ENCODE measurements at regions not wholly inside any gene's neighbourhood (a gene's known extent, or its start where the extent isn't known, plus 50 kb on each side); places are given as distances from the start of the nearest gene placed in this dataset.
A peak's percentile ranks its signal among the peaks of the same experiment; 100 is the strongest.

- no peak for TF ChIP-seq MEIS1 (CRISPR knock-in tag; IDR thresholded peaks at IDR 0.05; ENCODE audit: borderline replicate concordance)
- no peak for TF ChIP-seq ZNF239 (tag by site-specific recombination; IDR thresholded peaks at IDR 0.05)
- TF ChIP-seq ZNF792 (tag by site-specific recombination; IDR thresholded peaks at IDR 0.05): no peak
- no peak for TF ChIP-seq YY1 (tag by site-specific recombination; IDR thresholded peaks at IDR 0.05)
- TF ChIP-seq ZNF670 (tag by site-specific recombination; IDR thresholded peaks at IDR 0.05; ENCODE audit: low read depth): no peak
- no peak for TF ChIP-seq ZFP41 (tag by site-specific recombination; IDR thresholded peaks at IDR 0.05; ENCODE audit: borderline replicate concordance)
- no peak for TF ChIP-seq ZNF214 (tag by site-specific recombination; IDR thresholded peaks at IDR 0.05; ENCODE audit: borderline replicate concordance)
- no peak for TF ChIP-seq SP7 (tag by site-specific recombination; IDR thresholded peaks at IDR 0.05)
- no peak for TF ChIP-seq ZNF596 (tag by site-specific recombination; IDR thresholded peaks at IDR 0.05)
- no peak for TF ChIP-seq ZNF692 (tag by site-specific recombination; IDR thresholded peaks at IDR 0.05)
- no peak for TF ChIP-seq BCL11A (tag by site-specific recombination; IDR thresholded peaks at IDR 0.05; ENCODE audit: low read depth)
- TF ChIP-seq ZNF292 (tag by site-specific recombination; IDR thresholded peaks at IDR 0.05; ENCODE audit: borderline replicate concordance, low read depth): 0 out of 2 replicates have a peak, but pooled peaks have one; percentile 44
- TF ChIP-seq SCRT2 (tag by site-specific recombination; IDR thresholded peaks at IDR 0.05): no peak
- no peak for TF ChIP-seq ZNF830 (tag by site-specific recombination; IDR thresholded peaks at IDR 0.05; ENCODE audit: low read depth)
- TF ChIP-seq ZNF561 (tag by site-specific recombination; IDR thresholded peaks at IDR 0.05; ENCODE audit: borderline replicate concordance): no peak
- TF ChIP-seq ZNF473 (tag by site-specific recombination; IDR thresholded peaks at IDR 0.05): no peak
- TF ChIP-seq, protein P1, sequence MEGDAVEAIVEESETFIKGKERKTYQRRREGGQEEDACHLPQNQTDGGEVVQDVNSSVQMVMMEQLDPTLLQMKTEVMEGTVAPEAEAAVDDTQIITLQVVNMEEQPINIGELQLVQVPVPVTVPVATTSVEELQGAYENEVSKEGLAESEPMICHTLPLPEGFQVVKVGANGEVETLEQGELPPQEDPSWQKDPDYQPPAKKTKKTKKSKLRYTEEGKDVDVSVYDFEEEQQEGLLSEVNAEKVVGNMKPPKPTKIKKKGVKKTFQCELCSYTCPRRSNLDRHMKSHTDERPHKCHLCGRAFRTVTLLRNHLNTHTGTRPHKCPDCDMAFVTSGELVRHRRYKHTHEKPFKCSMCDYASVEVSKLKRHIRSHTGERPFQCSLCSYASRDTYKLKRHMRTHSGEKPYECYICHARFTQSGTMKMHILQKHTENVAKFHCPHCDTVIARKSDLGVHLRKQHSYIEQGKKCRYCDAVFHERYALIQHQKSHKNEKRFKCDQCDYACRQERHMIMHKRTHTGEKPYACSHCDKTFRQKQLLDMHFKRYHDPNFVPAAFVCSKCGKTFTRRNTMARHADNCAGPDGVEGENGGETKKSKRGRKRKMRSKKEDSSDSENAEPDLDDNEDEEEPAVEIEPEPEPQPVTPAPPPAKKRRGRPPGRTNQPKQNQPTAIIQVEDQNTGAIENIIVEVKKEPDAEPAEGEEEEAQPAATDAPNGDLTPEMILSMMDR (tag by site-specific recombination; IDR thresholded peaks at IDR 0.05): no peak
- TF ChIP-seq ZFP3 (tag by site-specific recombination; IDR thresholded peaks at IDR 0.05; ENCODE audit: low read depth): no peak
- peak; percentile 37; the same call in 1 of the 2 replicates for TF ChIP-seq ZXDB (tag by site-specific recombination; IDR thresholded peaks at IDR 0.05)
Measured at GRCh38 chr13:69204620-69205019, 903.0 kb upstream of the ATXN8OS start (continued).

- no peaks in the 10 kb centered on the region for H3K4me1 ChIP-seq (ENCODE audit: control insufficient read depth, insufficient read depth, low read length)
- no peak overlapping the region for H3K27ac ChIP-seq (ENCODE audit: extremely low read depth, low read depth, low read length)
- POLR2A ChIA-PET: no interaction called here
- no peak overlapping the region for H3K4me3 ChIP-seq (ENCODE audit: low read depth, low read length)
- CTCF ChIA-PET: no interaction called here
- H3K36me3 ChIP-seq (ENCODE audit: control insufficient read depth in 2 of 2, insufficient read depth in 1 of 2, low read length in 2 of 2): no peaks in the 10 kb centered on the region
- H3K9me3 ChIP-seq (ENCODE audit: control insufficient read depth, insufficient read depth, low read depth, low read length): no peaks in the 10 kb centered on the region
- TF ChIP-seq ZBTB49 (tag by site-specific recombination; IDR thresholded peaks at IDR 0.05; ENCODE audit: low read depth) (no peak), ZNF214 (tag by site-specific recombination; IDR thresholded peaks at IDR 0.05; ENCODE audit: borderline replicate concordance) (no peak), TCF7L2 (IDR thresholded peaks at IDR 0.05; ENCODE audit: borderline replicate concordance, low read depth, low read length) (no peak)
Measured at GRCh38 chr13:69202996-69203395, 904.6 kb upstream of the ATXN8OS start.
